ENCODE measurements at regions not wholly inside any gene's neighbourhood (a gene's known extent, or its start where the extent isn't known, plus 50 kb on each side); places are given as distances from the start of the nearest gene placed in this dataset.

- Histone ChIP-seq H3K36me3 (no peaks in the 10 kb centered on the region), H3K4me3 (no peak overlapping the region), H3K27me3 (no peaks in the 10 kb centered on the region), H3K27ac (no peak overlapping the region), H3K9me3 (no peaks in the 10 kb centered on the region), H3K4me1 (no peaks in the 10 kb centered on the region)
- intact Hi-C loops (cut with DNase I), result no loop called here
- no peak for TF ChIP-seq CTCF (IDR thresholded peaks at IDR 0.05)
- TF ChIP-seq POLR2A (IDR thresholded peaks at IDR 0.05), result no peak
- no peak for TF ChIP-seq POLR2AphosphoS5 (IDR thresholded peaks at IDR 0.05; ENCODE audit: insufficient read depth in 1 of 2, low read depth in 1 of 2)
- DNase-seq (ENCODE audit: extremely low spot score in 2 of 2), result no peak
Observed at GRCh38 chr3:132229641-132230040, 87.6 kb upstream of the ACP3 start.

GRCh38 chr3:132230156-132231000, 86.8 kb upstream of the ACP3 start:
- TF ChIP-seq POLR2A (IDR thresholded peaks at IDR 0.05) (no peak), POLR2AphosphoS5 (IDR thresholded peaks at IDR 0.05; ENCODE audit: insufficient read depth in 1 of 2, low read depth in 1 of 2) (no peak), CTCF (IDR thresholded peaks at IDR 0.05) (no peak)
- no peaks in the 10 kb centered on the region for H3K9me3 ChIP-seq
- DNase-seq (ENCODE audit: extremely low spot score in 2 of 2), result no peak

GRCh38 chr3:132231633-132232032, 85.6 kb upstream of the ACP3 start:
- no peak overlapping the region for H3K27ac ChIP-seq
- H3K36me3 ChIP-seq, result no peaks in the 10 kb centered on the region
- H3K4me3 ChIP-seq, result no peak overlapping the region
- no peak for TF ChIP-seq CTCF (IDR thresholded peaks at IDR 0.05)
- TF ChIP-seq POLR2AphosphoS5 (IDR thresholded peaks at IDR 0.05; ENCODE audit: insufficient read depth in 1 of 2, low read depth in 1 of 2), result no peak
- TF ChIP-seq POLR2A (IDR thresholded peaks at IDR 0.05), result no peak
- intact Hi-C loops (cut with DNase I), result no loop called here
- no peaks in the 10 kb centered on the region for H3K9me3 ChIP-seq
- no peak for DNase-seq (ENCODE audit: extremely low spot score in 2 of 2)
- H3K4me1 ChIP-seq, result no peaks in the 10 kb centered on the region
- H3K27me3 ChIP-seq, result no peaks in the 10 kb centered on the region

More at GRCh38 chr3:132230156-132231000, 86.8 kb upstream of the ACP3 start:
- Histone ChIP-seq H3K27me3 (no peaks in the 10 kb centered on the region), H3K4me3 (no peak overlapping the region), H3K36me3 (no peaks in the 10 kb centered on the region), H3K27ac (no peak overlapping the region), H3K4me1 (no peaks in the 10 kb centered on the region)
- intact Hi-C loops (cut with DNase I), result no loop called here

- no peak overlapping the region for H3K4me3 ChIP-seq
- intact Hi-C loops (cut with DNase I), result no loop called here
- no peaks in the 10 kb centered on the region for H3K36me3 ChIP-seq
- H3K27ac ChIP-seq, result no peak overlapping the region
- no peaks in the 10 kb centered on the region for H3K9me3 ChIP-seq
- H3K27me3 ChIP-seq, result no peaks in the 10 kb centered on the region
- no peak for DNase-seq (ENCODE audit: extremely low spot score in 2 of 2)
- no peaks in the 10 kb centered on the region for H3K4me1 ChIP-seq
- TF ChIP-seq POLR2AphosphoS5 (IDR thresholded peaks at IDR 0.05; ENCODE audit: insufficient read depth in 1 of 2, low read depth in 1 of 2), result no peak
- TF ChIP-seq CTCF (IDR thresholded peaks at IDR 0.05), result no peak
- no peak for TF ChIP-seq POLR2A (IDR thresholded peaks at IDR 0.05)
Observed at GRCh38 chr3:132232231-132232792, 84.9 kb upstream of the ACP3 start.
